Activated T-cell treated with anti-CD3 and anti-CD28 coated beads, Interleukin-2, amount 50 U/mL, for 1 hour (primary cell): ENCODE measurements at regions not wholly inside any gene's neighbourhood (a gene's known extent, or its start where the extent isn't known, plus 50 kb on each side); places are given as distances from the start of the nearest gene placed in this dataset.

Experiments used
- DNase-seq: peaks from one replicate; pipeline ENCODE4 v3.0.0-alpha.2; 2020

GRCh38 chr1:56340977-56341376 lies 238.4 kb downstream of the PLPP3 start:
- no peak for DNase-seq

DNA sequence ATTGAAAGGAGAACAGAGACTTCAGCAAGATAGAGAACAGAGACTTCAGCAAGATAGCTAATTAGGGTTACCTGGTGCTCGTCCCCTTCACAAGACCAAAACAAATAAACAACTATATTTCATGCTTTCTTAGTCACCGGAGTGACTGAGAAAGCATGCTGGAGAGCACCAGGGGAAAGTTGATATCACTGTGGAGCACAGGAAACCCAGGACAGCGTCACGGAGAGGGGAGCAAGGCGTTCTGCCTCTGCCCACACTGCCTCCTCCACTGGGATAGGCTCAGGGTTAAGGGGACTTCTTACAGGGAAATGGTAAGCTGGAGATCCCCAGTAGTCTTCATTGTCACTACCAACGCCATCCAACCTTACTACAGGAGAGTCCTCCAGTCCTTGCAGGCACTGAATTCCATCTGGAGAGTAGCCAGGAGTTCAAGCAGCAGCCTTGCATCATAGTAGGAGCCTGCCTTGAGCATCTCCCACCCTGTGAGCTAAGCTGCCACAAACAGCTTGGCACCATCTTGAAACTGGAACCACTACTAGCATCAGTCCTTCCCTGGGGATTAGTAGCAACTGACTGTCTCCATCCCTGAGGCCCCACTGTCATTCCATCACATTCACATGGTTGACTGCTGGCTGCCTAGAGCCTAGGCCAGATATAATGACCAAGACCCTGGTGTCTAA lies 239.4 kb downstream of the PLPP3 start:
- no peak for DNase-seq

DNA sequence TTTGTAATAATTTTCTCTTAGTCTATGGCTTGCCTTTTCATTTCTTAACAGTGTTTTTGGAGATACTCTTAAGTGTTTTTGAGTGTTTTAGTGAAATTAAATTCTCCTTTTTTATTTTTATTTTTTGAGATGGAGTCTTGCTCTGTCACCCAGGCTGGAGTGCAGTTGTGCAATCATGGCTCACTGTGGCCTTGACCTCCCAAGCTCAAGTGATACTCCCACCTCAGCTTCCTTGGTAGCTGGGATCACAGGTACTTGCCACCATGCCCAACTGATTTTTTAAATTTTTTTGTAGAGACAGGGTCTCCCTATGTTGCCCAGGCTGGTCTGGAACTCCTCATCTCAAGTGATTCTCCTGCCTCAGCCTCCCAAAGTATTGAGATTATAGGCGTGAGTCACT lies 240.3 kb downstream of the PLPP3 start:
- DNase-seq = no peak

GRCh38 chr1:56336982-56337381 lies 242.4 kb downstream of the PLPP3 start:
- DNase-seq = no peak

GRCh38 chr1:56335394-56335793 lies 244.0 kb downstream of the PLPP3 start:
- no peak for DNase-seq

- DNase-seq = no peak
These were observed 245.3 kb downstream of the PLPP3 start for GRCh38 chr1:56334047-56334446.

DNA sequence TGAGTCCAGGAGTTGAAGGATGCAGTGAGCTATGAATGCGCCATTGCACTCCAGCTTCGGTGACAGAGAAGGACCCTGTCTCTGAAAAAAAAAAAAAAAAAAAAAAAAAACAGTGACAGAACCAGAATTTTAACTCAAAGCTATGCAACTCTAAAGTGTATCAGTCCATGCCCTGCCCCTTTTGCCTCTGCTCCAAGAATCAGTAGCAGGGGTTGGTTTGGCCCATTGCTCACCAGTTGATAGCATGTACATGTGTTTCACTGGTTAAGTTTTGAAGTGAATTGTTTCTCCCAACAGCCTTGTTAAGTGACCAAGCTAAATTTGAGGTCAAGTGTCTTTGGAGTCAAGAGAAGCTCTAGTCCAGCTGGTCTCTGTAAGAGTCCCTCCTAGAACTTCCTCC lies 245.9 kb downstream of the PLPP3 start:
- no peak for DNase-seq

DNA sequence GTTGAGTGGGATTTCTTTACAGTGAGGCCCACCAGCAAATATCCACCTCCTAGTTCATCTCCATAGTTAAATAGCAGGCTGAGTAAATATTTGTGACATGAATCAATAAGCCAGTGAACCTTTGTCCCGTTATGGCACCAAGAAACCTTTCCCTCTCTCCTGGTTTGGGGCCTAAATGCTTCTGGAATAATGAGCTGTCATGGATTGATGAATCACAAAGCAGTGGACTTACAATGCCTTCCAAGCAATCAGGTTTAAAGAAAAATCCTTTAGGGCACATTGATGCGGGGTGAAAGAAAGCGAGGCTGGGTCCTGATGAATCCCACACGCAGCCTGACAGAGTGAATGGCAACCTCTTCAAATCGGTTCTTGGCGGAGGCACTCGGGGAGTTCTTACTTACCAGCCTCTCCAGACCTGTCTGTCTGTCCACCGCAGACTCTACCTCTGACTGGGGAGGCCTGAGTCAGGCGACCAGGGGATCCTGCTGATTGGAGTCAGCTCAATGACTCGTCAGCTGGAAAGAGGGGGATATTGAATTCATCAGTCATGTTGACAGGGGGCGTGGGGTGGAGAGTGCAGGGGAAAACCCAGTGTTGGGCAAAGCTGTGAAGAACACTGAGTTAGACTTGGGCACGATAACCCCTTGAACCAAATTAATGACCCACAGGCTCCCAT lies 247.3 kb downstream of the PLPP3 start:
- DNase-seq = no peak

DNA sequence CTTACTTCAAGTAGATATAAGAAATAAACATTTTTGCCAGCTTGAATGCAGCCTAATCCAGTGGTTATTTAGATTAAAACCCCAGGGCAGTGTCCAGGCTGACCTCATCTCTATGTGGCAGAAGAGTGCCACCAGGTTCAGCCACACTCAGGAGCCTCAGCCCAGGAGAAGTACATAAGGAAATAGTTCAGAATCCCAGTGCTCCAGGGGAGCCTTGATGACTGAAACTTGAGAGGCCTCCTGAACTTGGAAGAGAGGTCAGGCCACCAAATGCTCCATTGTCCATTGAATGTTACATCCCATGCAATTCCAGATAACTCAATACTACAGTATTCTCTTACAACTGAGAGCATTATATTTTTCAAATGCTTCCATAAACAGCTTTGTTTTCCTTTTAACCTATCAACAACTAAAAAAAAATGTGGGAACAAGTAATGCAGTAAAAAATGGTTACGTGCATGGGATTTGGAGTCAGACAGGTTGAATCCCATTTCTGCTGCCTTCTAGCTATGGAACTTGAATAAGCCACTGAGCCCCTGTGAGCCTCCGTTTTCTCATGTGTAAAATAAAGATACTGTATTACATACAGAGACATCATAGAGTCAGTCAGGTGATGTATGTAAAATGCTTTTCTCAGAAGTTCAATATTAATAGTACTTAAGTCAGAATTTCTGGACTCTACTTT lies 248.0 kb downstream of the PLPP3 start:
- no peak for DNase-seq

GRCh38 chr1:56330391-56331026 lies 248.9 kb downstream of the PLPP3 start:
- no peak for DNase-seq

GRCh38 chr1:56329970-56330369 lies 249.4 kb downstream of the PLPP3 start:
- no peak for DNase-seq

- no peak for DNase-seq
These were observed 252.2 kb downstream of the PLPP3 start for GRCh38 chr1:56327195-56327594.

DNA sequence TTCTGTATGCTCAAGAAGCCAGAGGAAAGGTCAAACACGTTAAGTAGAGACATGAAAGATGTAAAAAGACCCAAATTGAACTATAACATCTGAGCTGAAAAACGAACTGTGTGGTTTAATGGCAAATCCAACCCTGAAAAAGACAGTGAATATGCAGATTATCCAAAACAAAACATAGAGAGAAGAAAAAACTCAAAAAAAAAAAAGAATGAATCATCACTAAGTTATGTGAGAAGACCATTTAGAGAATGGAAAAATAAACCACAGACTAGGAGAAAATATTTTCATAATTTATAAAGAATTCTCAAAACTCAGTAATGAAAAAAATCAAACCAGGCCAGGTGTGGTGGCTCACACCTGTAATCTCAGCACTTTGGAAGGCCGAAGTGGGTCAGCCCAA lies 253.3 kb downstream of the PLPP3 start:
- no peak for DNase-seq

DNA sequence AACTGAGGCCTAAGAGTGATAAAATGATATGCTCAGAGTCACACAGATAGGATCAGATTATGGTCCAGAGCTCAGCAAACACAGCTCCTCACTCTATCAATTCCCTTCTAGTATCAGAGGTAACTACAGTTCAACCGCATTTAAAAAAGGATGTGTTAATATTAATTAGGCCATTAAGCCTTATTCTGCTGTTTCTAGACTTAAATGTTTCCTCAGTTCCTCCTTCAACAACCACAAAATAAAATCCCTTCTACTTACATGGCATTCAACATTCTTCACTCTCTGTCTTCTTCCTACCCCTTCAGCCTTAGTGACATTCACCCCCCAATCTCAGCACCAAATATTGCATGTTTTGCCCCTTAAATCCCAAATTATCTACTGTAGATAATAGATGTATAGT lies 254.9 kb downstream of the PLPP3 start:
- DNase-seq = no peak

DNA sequence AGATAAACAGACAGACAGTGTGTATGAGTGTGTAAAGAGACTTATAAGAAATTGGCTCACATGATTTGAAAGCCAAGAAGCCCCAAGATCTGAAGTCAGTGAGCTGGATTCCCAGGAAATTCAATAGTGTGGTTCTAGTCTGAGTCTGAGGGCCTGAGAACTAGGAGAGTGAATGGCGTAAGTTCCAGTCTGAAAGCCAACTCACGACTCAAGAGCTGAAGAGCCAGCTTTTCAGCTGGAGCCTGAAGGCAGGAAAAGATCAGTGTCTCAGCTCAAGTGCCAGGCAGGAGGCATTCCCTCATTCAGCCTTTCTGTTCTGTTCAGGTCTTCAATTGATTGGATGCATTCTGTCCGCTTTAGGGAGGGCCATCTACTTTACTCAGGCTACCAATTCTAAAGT lies 257.2 kb downstream of the PLPP3 start:
- no peak for DNase-seq

DNA sequence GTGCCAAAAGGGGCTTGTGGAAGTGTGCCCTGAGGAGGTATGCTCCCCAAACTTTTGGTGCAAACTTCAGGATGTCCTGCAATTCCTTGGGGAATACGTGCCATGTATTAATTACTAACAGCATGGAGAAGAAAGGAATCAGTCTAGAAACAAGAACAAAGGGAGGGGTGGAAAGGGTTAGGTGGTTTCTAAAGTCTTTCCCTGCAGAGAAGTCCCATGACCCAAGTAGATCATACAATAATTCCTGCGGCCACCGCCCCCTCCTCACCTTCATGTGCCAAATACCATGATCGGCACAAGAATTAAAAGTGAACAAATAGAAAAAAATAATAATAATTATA lies 258.2 kb downstream of the PLPP3 start:
- no peak for DNase-seq

DNA sequence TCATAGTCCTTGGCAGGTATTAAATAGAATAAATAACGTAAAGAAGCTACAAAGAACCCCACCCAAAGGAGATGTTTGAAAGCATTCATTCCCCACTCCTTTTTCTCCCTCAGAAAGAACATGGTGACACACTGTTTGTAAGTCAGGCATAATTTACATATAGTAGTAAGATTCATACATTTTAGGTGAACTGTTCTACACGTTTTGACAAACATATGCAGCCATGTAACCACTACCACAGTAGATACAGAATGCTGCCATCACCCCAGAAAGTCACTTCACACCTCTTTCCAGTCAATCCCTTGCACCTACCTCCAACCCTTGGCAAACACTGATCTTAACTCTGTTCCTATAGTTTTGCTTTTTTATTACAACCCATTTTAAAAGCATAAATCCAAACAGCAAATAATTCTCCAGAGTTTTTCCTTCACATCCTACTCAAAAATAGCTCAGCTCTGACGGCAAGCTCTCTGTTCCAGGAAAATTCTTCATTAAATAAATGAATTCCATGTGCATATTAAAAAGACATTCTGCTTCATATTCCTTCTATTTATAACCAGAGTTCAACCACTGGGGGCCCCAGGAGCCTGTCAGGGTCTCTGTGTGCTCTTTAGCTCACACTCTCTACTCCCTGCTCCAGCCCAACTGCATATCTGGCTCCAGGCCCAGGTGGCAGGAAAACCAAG lies 258.8 kb downstream of the PLPP3 start:
- no peak for DNase-seq

- no peak for DNase-seq
These were observed 261.6 kb downstream of the PLPP3 start for GRCh38 chr1:56317722-56318121.

GRCh38 chr1:56315293-56315942 lies 263.9 kb downstream of the PLPP3 start:
- DNase-seq = no peak

DNA sequence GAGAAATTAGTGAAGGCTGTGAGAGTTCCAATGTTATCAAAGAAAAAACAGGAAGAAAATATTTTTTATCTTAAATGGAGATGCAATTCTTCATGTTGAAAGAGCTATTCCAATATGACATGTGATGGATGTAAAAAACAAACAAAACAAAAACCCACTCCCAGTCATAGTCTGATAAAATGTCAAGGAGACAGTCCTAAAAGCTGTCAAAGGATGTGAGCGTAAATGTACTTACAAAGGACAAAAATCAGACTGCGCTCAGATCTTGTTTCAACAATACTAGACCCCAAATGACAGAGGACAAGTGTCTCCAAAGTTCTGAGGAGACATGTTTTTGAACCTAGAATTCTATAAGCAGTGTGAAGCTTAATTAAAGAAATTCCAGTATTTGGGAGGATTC lies 265.8 kb downstream of the PLPP3 start:
- DNase-seq = no peak

DNA sequence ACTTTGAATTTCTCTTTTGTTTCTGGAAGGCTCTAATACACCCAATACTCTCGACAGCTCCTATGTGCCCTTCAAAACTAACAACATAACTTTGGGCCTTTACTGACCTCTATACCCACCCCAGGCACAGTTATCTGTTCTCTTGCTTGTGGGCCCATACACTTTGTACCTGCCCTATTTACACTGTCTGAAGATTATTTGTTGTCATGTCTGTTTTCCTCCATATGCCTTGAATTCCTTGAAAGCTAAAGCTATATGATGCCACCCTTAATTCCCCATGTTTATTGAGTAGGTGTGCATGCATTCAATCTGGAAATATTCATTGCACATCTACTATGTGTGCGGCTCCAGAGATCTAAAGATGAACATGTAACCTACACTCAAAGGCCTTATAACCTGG lies 267.6 kb downstream of the PLPP3 start:
- no peak for DNase-seq

DNA sequence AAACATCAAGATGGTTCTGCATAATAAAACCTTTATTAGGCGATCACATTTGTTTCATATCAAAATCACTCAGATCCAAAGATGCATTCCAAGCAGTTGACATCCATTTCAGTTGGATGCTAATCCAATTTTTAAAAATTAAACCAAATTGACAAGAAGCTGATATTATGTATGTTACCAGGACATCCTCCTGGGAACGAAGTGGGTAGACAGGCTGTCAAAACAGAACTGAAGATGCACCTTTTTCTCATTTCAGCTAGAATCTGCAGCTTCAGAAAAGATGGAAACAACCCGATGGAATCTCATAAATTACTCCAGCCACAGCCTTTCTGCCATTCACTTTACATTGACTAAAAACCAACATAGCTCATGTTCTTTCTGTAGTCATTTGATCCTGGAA lies 268.4 kb downstream of the PLPP3 start:
- DNase-seq = no peak

- DNase-seq = no peak
These were observed 270.3 kb downstream of the PLPP3 start for GRCh38 chr1:56309065-56309464.
